A673 (cell line): ENCODE measurements at regions not wholly inside any gene's neighbourhood (a gene's known extent, or its start where the extent isn't known, plus 50 kb on each side); places are given as distances from the start of the nearest gene placed in this dataset.

Source experiments
- BruUV-seq: library from RNA; stranded (reverse); fragments of 400-500 nt; replicated peaks from 2 replicates; lab custom pipeline; 2021; lab: Mats Ljungman, UMichigan
- CTCF ChIA-PET: fragments of 300-600 bp; sonication (Branson Sonifier 250); formaldehyde crosslinking; loops from one replicate; lab custom pipeline; 2022; ENCODE audit warnings: antibody characterized with exemption; lab: Charles Lee
- POLR2A ChIA-PET: fragments of 300-600 bp; sonication (Branson Sonifier 250); formaldehyde crosslinking; loops from one replicate; lab custom pipeline; 2022; ENCODE audit warnings: antibody characterized with exemption; ENCODE audit not compliant: low non-redundant PET; lab: Charles Lee
- DNase-seq: peaks from one replicate; pipeline ENCODE4 v3.0.0-alpha.2; 2015; ENCODE audit warnings: low spot score
- H3K27ac ChIP-seq: fragments of 200-600 bp; sonication (generic); 2 replicates; pipeline ENCODE4 v1.5.1; 2016; ENCODE audit warnings: mixed run types, low read depth, mild to moderate bottlenecking, mixed read lengths, antibody characterized with exemption, low read length; ENCODE audit not compliant: poor library complexity, severe bottlenecking
- H3K27me3 ChIP-seq: fragments of 200-600 bp; sonication (generic); replicated peaks from 2 replicates; pipeline ENCODE4 v1.6.1; 2017; ENCODE audit warnings: mixed run types, low read depth, mild to moderate bottlenecking, mixed read lengths, antibody characterized with exemption, low read length; ENCODE audit not compliant: insufficient read depth, poor library complexity
- H3K36me3 ChIP-seq: fragments of 200-600 bp; sonication (generic); 2 replicates; pipeline ENCODE4 v1.6.1; 2016; ENCODE audit warnings: mixed run types, mild to moderate bottlenecking, mixed read lengths, antibody characterized with exemption, low read length; ENCODE audit not compliant: insufficient read depth, poor library complexity, severe bottlenecking
- H3K4me1 ChIP-seq: fragments of 200-600 bp; sonication (generic); 2 replicates; pipeline ENCODE4 v1.6.1; 2017; ENCODE audit warnings: mixed run types, mild to moderate bottlenecking, mixed read lengths, antibody characterized with exemption, low read length; ENCODE audit not compliant: insufficient read depth, poor library complexity, severe bottlenecking
- H3K4me3 ChIP-seq: fragments of 200-600 bp; sonication (generic); 2 replicates; pipeline ENCODE4 v1.5.1; 2016; ENCODE audit warnings: low read depth, mixed run types, mild to moderate bottlenecking, mixed read lengths, low read length; ENCODE audit not compliant: poor library complexity, severe bottlenecking
- H3K9me3 ChIP-seq: fragments of 200-600 bp; sonication (generic); 2 replicates; pipeline ENCODE4 v1.6.1; 2016; ENCODE audit warnings: mixed run types, low read depth, mild to moderate bottlenecking, mixed read lengths, antibody characterized with exemption, low read length; ENCODE audit not compliant: poor library complexity, severe bottlenecking
- CTCF ChIP-seq: fragments of 300-800, 200-600 bp; sonication (generic); conservative IDR thresholded peaks from 2 replicates; pipeline ENCODE4 v1.5.1; 2017; ENCODE audit warnings: low read depth, mild to moderate bottlenecking, antibody characterized with exemption, low read length, moderate library complexity, mixed read lengths
- EZH2 ChIP-seq: fragments of 200-600 bp; sonication (generic); IDR thresholded peaks from 2 replicates; pipeline ENCODE4 v1.6.1; 2017; ENCODE audit warnings: borderline replicate concordance, low read depth, mild to moderate bottlenecking, mixed read lengths, antibody characterized with exemption, low read length; ENCODE audit not compliant: poor library complexity, severe bottlenecking
- intact Hi-C: fragments of 100-400 bp; cut with micrococcal nuclease; formaldehyde crosslinking; loops from one replicate; pipeline ENCODE4 v1.10.0; 2022; ENCODE audit not compliant: unreplicated experiment

DNA sequence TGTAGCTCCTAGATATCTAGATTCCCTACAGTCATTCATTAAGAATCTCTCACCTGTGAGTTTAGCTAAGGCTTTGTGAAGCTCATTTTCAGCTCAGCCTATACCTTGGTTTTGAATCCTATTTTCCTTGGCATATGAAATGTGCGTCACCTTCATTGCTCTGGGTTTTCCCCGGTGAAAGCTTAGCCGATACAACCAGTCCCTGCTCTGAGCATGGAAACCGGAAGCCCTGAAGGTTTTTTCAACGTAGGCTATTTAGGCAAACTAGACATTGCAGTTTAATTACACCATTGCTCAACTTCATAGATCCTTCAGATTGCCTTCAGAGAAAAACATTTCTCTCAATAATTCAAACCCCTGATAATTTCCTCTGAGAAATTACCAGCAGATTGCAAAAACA is 206.8 kb upstream of the TPRG1 start:
- intact Hi-C loops: no loop called here
- DNase-seq: no peak
- ChIA-PET CTCF (no interaction called here), POLR2A (no interaction called here)
- H3K27me3 ChIP-seq: no peaks in the 10 kb centered on the region
- TF ChIP-seq EZH2: no peak
- TF ChIP-seq CTCF: no peak
- no peaks in the 10 kb centered on the region for H3K9me3 ChIP-seq
- no peak overlapping the region for H3K27ac ChIP-seq
- BruUV-seq: no TSS peak
- H3K36me3 ChIP-seq: no peaks in the 10 kb centered on the region
- no peaks in the 10 kb centered on the region for H3K4me1 ChIP-seq
- H3K4me3 ChIP-seq: no peak overlapping the region

- no peak for DNase-seq
- H3K36me3 ChIP-seq: no peaks in the 10 kb centered on the region
- no peaks in the 10 kb centered on the region for H3K9me3 ChIP-seq
- TF ChIP-seq CTCF (no peak), EZH2 (no peak)
- BruUV-seq: no TSS peak
- ChIA-PET POLR2A (no interaction called here), CTCF (no interaction called here)
- intact Hi-C loops: no loop called here
- no peak overlapping the region for H3K27ac ChIP-seq
- H3K4me1 ChIP-seq: no peaks in the 10 kb centered on the region
- no peak overlapping the region for H3K4me3 ChIP-seq
- H3K27me3 ChIP-seq: no peaks in the 10 kb centered on the region
Observed at GRCh38 chr3:188972310-188972709, 199.5 kb upstream of the TPRG1 start.

DNA sequence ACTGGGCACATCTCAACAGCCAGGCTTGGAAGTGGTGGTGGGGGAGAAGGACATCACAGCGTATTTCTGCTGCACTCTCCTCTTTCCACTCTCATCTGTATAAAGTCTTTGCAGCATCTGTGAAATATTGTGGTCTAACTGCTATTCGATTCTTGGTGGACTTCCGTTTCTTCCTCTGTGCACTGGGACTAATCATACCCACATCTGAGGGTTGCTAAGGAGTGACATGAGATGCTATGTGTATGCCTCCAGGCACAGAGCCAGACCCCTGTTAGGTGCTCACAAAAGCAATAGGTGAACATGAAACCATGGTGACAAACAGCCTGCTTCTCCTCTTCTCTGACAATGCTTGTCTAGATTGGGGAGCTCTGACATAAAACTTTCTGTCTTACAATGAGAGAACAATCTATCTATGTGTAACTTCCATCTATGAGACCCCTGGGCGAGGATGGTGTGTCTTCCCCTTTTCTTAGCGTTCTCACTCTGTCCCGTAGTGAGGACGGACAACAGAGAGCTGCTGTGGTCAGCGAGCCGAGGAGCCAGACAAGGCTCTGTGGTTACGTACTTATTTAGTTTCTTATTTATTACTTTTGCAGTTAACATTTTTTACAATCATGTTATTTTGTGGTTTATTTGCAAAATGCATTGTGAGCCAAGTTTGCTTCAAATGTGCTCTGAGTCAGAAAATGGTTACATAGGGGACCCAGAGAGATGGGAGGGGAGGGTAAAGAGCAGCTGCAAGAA is 196.7 kb upstream of the TPRG1 start:
- H3K9me3 ChIP-seq: no peaks in the 10 kb centered on the region
- H3K27me3 ChIP-seq: no peaks in the 10 kb centered on the region
- H3K4me3 ChIP-seq: no peak overlapping the region
- no peaks in the 10 kb centered on the region for H3K36me3 ChIP-seq
- POLR2A ChIA-PET: no interaction called here
- BruUV-seq: no TSS peak
- no peak for TF ChIP-seq CTCF
- no peak for TF ChIP-seq EZH2
- CTCF ChIA-PET: no interaction called here
- H3K27ac ChIP-seq: no peak overlapping the region
- intact Hi-C loops: no loop called here
- DNase-seq: no peak
- H3K4me1 ChIP-seq: no peaks in the 10 kb centered on the region
